Calu3 (cell line): ENCODE measurements at regions not wholly inside any gene's neighbourhood (a gene's known extent, or its start where the extent isn't known, plus 50 kb on each side); places are given as distances from the start of the nearest gene placed in this dataset.
"Not testable (repeated sequence)": the region's sequence is repeated elsewhere in the genome, so short reads cannot be mapped to it uniquely, and the experiment has no call there.

Experiments used
- BruUV-seq: library from RNA; stranded (reverse); fragments of 400-500 nt; replicated peaks from 2 replicates; lab custom pipeline; 2021; lab: Mats Ljungman, UMichigan
- CTCF ChIA-PET: fragments of 300-600 bp; sonication (Branson Sonifier 250); formaldehyde crosslinking; loops from one replicate; lab custom pipeline; 2022; ENCODE audit warnings: antibody characterized with exemption; lab: Charles Lee
- DNase-seq: peaks from one replicate; pipeline ENCODE4 v3.0.0; 2022
- H3K27ac Mint-ChIP-seq: one replicate; pipeline ENCODE4 v1.8.0; 2022; ENCODE audit warnings: mixed read lengths; ENCODE audit not compliant: unreplicated experiment
- H3K27me3 Mint-ChIP-seq: one replicate; pipeline ENCODE4 v1.8.0; 2022; ENCODE audit warnings: mixed read lengths; ENCODE audit not compliant: unreplicated experiment
- H3K36me3 Mint-ChIP-seq: one replicate; pipeline ENCODE4 v1.8.0; 2022; ENCODE audit warnings: mild to moderate bottlenecking, moderate library complexity, mixed read lengths; ENCODE audit not compliant: insufficient read depth, unreplicated experiment
- H3K4me1 Mint-ChIP-seq: one replicate; pipeline ENCODE4 v1.8.0; 2022; ENCODE audit warnings: mild to moderate bottlenecking, low read depth, mixed read lengths; ENCODE audit not compliant: unreplicated experiment
- H3K4me3 Mint-ChIP-seq: one replicate; pipeline ENCODE4 v1.8.0; 2022; ENCODE audit warnings: mild to moderate bottlenecking, low read depth, moderate library complexity, mixed read lengths; ENCODE audit not compliant: unreplicated experiment
- H3K9me3 Mint-ChIP-seq: one replicate; pipeline ENCODE4 v1.8.0; 2022; ENCODE audit warnings: low read depth, mixed read lengths; ENCODE audit not compliant: unreplicated experiment
- CTCF ChIP-seq: fragments of 200-600 bp; IDR thresholded peaks from one replicate; pipeline ENCODE4 v1.8.0; 2022; ENCODE audit warnings: antibody characterized with exemption; ENCODE audit not compliant: unreplicated experiment
- intact Hi-C: fragments of 100-400 bp; cut with micrococcal nuclease; formaldehyde crosslinking; loops from one replicate; pipeline ENCODE4 v1.10.0; 2022; ENCODE audit not compliant: unreplicated experiment

GRCh38 chr5:21485458-21486000 lies 1367.6 kb downstream of the CDH12 start:
- peak; percentile 49 for TF ChIP-seq CTCF
- H3K27ac Mint-ChIP-seq, intact Hi-C loops, H3K27me3 Mint-ChIP-seq, BruUV-seq, H3K4me3 Mint-ChIP-seq, H3K4me1 Mint-ChIP-seq, CTCF ChIA-PET, H3K9me3 Mint-ChIP-seq, H3K36me3 Mint-ChIP-seq: not testable (repeated sequence)
- peak; percentile 17 for DNase-seq

GRCh38 chr5:21484498-21484889 lies 1368.7 kb downstream of the CDH12 start:
- intact Hi-C loops, BruUV-seq, H3K27me3 Mint-ChIP-seq: not testable (repeated sequence)

GRCh38 chr5:21483790-21484497 lies 1369.2 kb downstream of the CDH12 start:
- H3K27ac Mint-ChIP-seq, CTCF ChIA-PET, H3K4me1 Mint-ChIP-seq, H3K9me3 Mint-ChIP-seq, H3K36me3 Mint-ChIP-seq, H3K27me3 Mint-ChIP-seq, intact Hi-C loops, BruUV-seq, H3K4me3 Mint-ChIP-seq, DNase-seq: not testable (repeated sequence)

More at GRCh38 chr5:21484498-21484889, 1368.7 kb downstream of the CDH12 start:
- DNase-seq, CTCF ChIA-PET, H3K27ac Mint-ChIP-seq, H3K4me1 Mint-ChIP-seq, H3K36me3 Mint-ChIP-seq, H3K9me3 Mint-ChIP-seq, H3K4me3 Mint-ChIP-seq: not testable (repeated sequence)

- H3K4me3 Mint-ChIP-seq, DNase-seq, H3K27ac Mint-ChIP-seq, intact Hi-C loops, H3K4me1 Mint-ChIP-seq, H3K36me3 Mint-ChIP-seq, H3K9me3 Mint-ChIP-seq, CTCF ChIA-PET, H3K27me3 Mint-ChIP-seq, BruUV-seq: not testable (repeated sequence)
Observed at GRCh38 chr5:21482983-21483650, 1370.0 kb downstream of the CDH12 start.

- DNase-seq, H3K27me3 Mint-ChIP-seq, H3K9me3 Mint-ChIP-seq, H3K27ac Mint-ChIP-seq, CTCF ChIA-PET, H3K4me1 Mint-ChIP-seq, intact Hi-C loops, BruUV-seq, H3K4me3 Mint-ChIP-seq, H3K36me3 Mint-ChIP-seq: not testable (repeated sequence)
Observed at GRCh38 chr5:21482522-21482921, 1370.6 kb downstream of the CDH12 start.

- CTCF ChIA-PET, H3K27me3 Mint-ChIP-seq, H3K27ac Mint-ChIP-seq, BruUV-seq, H3K36me3 Mint-ChIP-seq, H3K4me3 Mint-ChIP-seq, DNase-seq, intact Hi-C loops, H3K9me3 Mint-ChIP-seq, H3K4me1 Mint-ChIP-seq: not testable (repeated sequence)
Observed at GRCh38 chr5:21481320-21482270, 1371.5 kb downstream of the CDH12 start.

- intact Hi-C loops, CTCF ChIA-PET, H3K9me3 Mint-ChIP-seq: not testable (repeated sequence)
Observed at GRCh38 chr5:21480054-21480453, 1373.1 kb downstream of the CDH12 start.

GRCh38 chr5:21473981-21474380 lies 1379.2 kb downstream of the CDH12 start:
- H3K4me3 Mint-ChIP-seq, CTCF ChIA-PET, DNase-seq, H3K36me3 Mint-ChIP-seq, H3K9me3 Mint-ChIP-seq, H3K4me1 Mint-ChIP-seq, H3K27me3 Mint-ChIP-seq, H3K27ac Mint-ChIP-seq, intact Hi-C loops, BruUV-seq: not testable (repeated sequence)

More at GRCh38 chr5:21480054-21480453, 1373.1 kb downstream of the CDH12 start:
- H3K4me1 Mint-ChIP-seq, H3K36me3 Mint-ChIP-seq, H3K27ac Mint-ChIP-seq, BruUV-seq, DNase-seq, H3K4me3 Mint-ChIP-seq, H3K27me3 Mint-ChIP-seq: not testable (repeated sequence)
